AG09319 (cell line): ENCODE measurements at regions not wholly inside any gene's neighbourhood (a gene's known extent, or its start where the extent isn't known, plus 50 kb on each side); places are given as distances from the start of the nearest gene placed in this dataset.

ENCODE experiments used
- DNase-seq: peaks from one replicate; pipeline ENCODE4 v3.0.0-alpha.2; 2010; ENCODE audit warnings: low read depth; ENCODE audit errors: extremely low read depth
- TF ChIP-seq, protein P1 (sequence below): IDR thresholded peaks from 2 replicates; pipeline ENCODE4 v1.5.1; 2011; ENCODE audit warnings: low read depth, mild to moderate bottlenecking, inconsistent platforms, low read length, moderate library complexity

DNA sequence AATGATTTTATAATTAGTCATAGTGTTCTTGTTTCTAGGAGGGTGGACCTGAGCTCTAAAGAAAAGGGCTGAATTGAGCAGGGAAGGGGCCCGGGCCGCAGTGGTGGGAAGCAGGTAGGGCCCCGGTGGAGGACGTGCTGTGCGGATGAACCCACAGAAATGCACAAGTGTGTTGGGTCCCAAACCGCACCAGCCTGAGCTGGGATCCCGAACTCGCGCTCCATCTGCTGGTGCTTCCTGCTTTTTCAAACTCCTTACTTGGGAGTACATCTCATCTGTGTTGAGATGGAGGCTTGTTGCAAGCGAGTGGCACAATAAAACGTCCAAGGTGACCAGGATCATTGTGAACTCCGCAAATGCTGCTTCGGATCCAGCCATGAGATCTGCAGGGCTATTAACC is 244.8 kb upstream of the IGF1R start:
- TF ChIP-seq, protein P1, sequence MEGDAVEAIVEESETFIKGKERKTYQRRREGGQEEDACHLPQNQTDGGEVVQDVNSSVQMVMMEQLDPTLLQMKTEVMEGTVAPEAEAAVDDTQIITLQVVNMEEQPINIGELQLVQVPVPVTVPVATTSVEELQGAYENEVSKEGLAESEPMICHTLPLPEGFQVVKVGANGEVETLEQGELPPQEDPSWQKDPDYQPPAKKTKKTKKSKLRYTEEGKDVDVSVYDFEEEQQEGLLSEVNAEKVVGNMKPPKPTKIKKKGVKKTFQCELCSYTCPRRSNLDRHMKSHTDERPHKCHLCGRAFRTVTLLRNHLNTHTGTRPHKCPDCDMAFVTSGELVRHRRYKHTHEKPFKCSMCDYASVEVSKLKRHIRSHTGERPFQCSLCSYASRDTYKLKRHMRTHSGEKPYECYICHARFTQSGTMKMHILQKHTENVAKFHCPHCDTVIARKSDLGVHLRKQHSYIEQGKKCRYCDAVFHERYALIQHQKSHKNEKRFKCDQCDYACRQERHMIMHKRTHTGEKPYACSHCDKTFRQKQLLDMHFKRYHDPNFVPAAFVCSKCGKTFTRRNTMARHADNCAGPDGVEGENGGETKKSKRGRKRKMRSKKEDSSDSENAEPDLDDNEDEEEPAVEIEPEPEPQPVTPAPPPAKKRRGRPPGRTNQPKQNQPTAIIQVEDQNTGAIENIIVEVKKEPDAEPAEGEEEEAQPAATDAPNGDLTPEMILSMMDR = no peak
- no peak for DNase-seq

DNA sequence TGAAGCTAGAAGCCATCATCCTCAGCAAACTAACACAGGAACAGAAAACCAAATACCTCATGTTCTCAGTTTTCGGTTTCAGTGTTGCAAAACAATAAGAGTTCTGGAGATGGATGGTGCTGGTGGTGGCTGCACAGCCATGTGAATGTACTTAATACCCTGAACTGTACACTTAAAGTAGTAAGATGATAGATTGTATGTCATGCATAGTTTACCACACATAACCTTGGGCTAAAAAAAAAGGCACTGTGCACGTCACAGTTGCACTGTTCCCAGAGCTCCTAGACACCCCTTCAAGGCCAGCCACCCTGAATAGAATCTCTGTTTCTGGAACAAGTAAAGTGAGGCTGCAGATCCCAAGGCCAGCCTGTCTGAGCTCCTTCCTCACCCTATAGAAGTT is 243.3 kb upstream of the IGF1R start:
- TF ChIP-seq, protein P1 = no peak
- DNase-seq = no peak

DNA sequence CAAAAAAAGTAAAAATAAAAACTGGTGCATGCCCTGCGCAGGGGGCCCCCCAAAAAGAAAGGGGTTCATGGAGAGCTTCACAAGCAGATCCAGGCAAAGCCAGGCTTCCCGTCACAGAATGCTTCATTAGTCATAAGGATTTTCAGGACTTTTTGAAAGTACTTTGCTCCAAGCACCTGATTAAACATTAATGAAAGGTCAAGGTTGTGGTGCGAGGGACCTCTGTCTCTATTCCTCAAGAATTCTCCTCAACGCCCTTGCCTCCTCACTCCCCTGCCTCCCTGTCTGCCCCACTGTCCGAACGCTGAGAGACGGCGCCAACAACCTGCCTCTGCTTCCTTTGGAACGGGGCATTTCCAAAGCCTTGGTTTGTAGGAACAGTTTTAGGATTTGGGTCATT is 240.1 kb upstream of the IGF1R start:
- DNase-seq = no peak
- TF ChIP-seq, protein P1 = no peak

DNA sequence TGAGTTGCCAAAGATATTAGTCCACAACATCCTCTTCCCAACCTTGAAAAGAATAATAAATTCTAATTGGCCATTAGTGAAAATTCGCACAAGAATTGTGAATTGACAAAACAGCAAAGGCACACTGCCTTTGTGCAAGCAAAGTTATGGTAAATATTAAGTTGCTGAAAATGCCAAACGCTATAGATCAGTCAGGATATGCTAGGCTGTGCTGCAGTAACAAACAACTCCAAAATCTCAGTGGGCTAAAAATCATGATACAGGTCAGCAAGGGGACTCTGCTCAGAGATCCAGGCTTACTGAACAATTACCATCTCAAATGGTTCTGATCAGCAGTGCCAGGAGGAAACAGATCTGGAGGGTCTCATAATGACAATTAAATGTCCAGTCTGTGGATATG is 238.0 kb upstream of the IGF1R start:
- TF ChIP-seq, protein P1 = no peak
- no peak for DNase-seq

DNA sequence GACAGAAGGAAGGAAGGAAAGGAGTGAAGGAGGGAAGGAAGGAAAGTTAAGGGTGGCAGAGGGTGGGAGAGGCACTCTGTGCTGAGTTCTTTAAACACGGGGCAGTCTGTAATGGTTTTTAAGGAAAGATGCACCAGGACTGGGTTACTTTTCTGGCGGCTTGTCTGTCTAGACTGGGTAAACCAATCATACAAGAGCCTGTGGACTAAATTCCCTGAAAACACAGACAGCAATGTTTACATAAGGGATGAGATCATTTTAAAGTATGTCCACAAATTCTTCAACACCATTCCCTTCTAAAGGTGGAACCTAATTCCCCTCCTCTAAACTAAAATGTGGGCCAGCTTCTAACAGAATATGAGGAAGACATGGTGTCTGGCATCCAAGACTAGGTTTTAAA is 235.5 kb upstream of the IGF1R start:
- TF ChIP-seq, protein P1 = no peak
- DNase-seq = no peak

DNA sequence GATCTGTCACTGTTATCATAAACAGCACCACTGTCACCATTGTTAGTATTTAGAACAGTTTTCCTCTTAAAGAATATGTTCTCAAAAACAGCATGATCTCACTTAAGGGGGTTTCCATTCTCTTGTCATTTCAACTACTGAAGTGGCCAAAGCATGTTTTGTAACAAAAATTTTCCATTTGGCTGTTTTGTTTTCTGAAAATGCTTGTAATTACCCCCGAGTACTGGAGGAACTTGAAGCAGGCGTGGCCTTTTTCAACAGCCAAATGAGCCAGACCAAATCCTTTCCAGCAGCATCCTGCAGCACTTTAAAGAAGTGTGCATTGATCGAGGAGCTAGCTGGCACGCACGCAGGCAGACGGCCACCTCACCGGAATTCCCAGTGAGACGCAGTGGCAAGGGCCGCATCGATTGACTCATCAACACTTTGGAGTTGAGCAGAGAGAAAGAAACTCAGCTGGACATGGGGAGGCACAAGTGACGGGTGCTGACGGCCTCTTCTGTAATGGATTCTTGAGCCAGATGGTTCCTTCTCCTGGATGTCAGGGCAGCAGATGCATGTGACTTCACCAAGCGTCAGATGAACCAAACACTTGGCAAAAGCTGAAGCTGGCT is 234.3 kb upstream of the IGF1R start:
- TF ChIP-seq, protein P1 = no peak
- no peak for DNase-seq

DNA sequence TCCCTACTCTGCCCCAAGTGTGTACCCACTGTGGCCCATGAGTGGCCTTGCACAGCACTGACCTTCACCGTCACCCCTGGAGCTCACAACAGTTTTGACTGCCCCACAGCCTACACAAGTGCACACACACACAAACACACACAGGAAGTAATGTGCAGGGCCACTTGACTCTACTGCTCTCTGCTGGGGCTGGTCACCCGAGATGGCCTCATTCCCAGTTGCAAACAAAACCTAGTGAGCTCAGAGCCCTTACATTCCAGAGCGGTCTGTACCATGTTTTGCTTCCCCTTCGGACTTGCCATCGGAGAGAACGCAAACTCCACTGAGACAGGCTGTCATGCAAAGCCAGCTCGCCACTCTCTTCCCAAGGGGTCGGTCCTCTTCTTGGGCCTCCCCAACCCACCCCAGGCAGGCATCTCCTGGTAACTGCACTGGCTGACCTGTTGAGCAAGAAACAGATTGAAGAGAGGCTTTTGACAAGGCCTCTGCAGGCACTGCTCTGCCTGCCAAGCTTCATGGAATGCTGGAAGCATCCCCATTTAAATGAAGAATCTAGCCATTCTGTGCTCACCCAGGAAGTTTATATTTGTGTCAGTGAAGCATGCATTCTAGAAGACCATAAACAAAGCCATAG is 232.0 kb upstream of the IGF1R start:
- TF ChIP-seq, protein P1 = no peak
- no peak for DNase-seq
